Inflammatory macrophage treated with lipopolysaccharide for 4 hours (primary cell): ENCODE measurements at regions not wholly inside any gene's neighbourhood (a gene's known extent, or its start where the extent isn't known, plus 50 kb on each side); places are given as distances from the start of the nearest gene placed in this dataset.
"Not testable (repeated sequence)": the region's sequence is repeated elsewhere in the genome, so short reads cannot be mapped to it uniquely, and the experiment has no call there.

Experiments
- DNase-seq: peaks from one replicate; pipeline ENCODE4 v3.0.0-alpha.2; 2020

DNA sequence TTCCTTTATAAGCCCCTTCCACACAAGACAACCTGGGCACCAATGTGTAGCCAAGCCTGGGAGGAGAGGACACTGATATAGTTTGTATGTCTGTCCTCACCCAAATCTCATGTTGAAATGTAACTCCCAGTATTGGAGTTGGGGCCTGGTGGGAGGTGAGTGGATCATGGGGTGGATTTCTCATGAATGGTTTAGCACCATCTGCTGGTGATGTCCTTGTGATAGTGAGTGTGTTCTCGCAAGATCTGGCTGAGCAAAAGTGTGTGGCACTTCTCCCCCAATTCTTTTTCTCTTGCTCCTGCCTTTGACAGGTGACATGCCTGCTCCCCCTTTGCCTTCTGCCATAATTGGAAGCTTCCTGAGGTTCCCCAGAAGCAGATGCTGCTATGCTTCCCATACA lies 135.8 kb downstream of the USP31 start:
- no peak for DNase-seq

DNA sequence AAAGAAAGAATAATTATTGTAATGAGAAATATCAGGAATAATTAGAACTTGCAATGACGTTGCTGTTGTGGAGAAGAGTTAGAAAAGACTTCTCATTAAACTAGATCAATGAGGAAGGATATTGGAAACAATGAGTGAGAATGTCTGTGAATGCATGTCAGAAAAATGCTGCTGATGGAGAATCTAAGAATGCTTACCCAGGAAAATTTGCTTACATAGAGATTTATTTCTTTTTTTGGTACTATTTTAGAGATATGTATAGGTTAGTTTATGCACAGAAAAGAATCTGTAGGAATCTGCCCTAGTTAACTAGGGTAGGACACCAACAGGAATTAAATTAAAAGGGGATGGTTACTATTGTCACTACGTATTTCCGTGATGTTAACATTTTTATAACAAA lies 140.2 kb downstream of the USP31 start:
- DNase-seq: no peak

DNA sequence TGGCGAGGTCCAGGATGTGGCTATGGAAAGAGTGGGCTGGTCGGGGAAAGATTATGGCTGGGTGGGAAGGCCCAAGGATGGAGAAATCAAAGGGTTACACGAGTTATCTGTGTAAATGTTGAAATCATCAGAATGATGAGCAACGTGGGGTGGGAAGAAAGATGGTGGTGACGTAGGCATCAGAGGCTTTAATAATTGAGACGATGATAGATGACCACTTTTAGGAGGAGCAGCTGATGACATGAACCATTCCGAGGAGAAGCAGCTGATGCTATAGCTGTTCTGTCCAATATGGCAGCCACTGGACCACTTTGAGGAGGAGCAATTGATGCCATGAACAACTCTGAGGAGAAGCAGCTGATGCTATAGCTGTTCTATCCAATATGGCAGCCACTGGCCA lies 141.2 kb downstream of the USP31 start:
- DNase-seq: no peak

DNA sequence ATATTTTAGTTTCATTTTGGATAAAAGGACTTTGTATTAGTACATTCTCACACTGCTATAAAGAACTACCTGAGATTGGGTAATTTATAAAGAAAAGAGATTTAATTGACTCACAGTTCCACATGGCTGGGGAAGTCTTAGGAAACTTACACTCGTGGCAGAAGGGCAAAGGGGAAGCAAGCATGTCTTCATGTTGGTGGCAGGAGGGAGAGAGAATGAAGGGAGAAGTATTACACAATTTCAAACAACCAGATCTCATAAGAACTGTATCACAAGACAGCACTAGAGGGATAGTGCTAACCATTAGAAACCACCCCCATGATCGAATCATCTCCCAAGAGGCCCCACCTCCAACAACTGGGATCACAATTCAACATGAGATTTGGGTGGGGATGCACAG lies 142.9 kb downstream of the USP31 start:
- DNase-seq: peak; percentile 19

DNA sequence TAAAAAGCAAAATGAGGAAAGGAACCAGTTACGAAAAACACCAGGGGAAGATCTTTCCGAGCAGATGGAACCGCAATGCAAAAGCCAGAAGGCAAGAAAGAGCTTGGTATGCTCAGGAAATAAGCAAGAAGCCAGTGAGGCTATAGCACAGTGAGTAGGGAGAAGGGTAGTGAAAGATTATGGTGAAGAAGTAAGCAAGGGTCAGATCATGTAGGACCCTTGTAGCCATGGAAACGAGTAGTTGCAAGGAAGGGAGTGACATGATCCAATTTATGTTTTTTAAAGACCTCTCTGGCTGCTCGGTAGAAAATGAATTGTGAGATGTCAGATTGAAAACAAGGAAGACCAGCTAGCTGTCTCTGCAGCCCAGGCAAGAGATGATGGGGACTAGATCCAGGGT lies 143.3 kb downstream of the USP31 start:
- no peak for DNase-seq

DNA sequence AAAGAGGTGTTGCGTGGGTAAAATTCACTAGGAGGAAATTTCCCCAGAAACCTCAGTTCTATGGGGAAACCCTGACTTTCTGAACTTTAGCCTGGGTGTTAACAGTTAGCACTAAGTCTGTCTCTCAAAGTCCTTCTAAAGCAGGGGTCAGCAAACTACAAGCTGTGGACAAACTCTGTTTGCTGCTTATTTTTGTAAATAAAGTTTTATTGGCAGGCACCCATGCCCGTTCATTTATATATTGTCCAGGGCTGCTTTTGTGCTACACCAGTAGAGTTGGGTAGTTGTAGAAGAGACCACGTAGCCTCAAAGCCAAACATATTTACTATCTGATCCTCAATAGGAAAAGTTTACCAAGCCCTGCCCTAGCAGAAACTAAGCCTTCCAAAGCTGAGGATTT lies 159.7 kb downstream of the USP31 start:
- no peak for DNase-seq

DNA sequence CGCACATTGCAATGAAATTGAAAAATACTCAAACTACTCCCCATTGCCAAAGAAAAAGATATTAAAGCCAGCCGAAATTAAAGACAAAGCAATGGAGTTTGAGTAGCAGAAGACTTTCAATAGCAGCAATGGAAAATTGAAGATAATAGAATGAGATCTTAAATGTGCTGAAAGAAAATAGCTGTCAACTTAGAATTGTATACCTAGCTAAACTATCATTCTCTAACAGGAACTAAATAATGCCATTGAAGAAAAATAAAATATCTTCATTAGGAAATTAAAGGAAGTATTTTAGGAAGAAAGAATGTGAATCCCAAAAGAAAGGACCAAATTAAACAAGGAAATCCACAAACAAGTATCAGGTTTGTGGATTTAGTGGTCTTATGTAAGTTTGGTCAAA lies 165.6 kb downstream of the USP31 start:
- no peak for DNase-seq

DNA sequence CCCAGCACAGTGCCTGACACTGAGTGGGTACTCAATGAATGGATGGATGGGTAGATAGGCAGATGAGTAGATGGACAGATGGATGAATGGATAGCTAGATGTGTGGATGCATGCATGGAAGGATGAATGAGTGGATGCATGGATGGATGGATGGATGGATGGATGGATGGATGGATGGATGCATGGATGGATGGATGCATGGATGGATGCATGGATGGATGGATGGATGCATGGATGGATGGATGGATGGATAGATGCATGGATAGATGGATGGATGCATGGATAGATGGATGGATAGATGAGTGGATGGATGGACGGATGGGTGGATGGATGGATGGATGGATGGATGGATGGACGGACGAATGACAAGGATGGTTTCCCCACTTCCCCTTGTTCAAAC lies 166.6 kb downstream of the HS3ST2 start:
- not testable (repeated sequence) for DNase-seq

DNA sequence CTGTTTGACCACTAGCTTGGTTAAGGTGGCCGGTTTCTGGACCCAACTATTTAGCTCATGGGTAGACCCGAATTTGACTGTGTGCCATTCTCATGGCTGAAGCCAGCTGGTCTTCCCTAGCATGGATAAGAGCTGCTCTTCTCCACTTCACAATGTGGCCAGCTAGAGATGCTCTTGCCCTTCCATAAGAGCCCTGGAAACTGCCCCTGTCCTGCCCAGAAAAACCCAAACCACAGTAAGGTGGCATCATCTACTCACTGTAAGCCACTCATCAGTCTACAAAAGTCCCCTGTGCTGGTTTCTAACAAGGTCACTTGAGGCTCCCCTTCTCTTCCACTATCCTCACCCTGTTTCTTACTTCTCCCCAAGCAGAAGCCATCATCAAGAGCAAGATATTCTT lies 165.1 kb downstream of the HS3ST2 start:
- no peak for DNase-seq

DNA sequence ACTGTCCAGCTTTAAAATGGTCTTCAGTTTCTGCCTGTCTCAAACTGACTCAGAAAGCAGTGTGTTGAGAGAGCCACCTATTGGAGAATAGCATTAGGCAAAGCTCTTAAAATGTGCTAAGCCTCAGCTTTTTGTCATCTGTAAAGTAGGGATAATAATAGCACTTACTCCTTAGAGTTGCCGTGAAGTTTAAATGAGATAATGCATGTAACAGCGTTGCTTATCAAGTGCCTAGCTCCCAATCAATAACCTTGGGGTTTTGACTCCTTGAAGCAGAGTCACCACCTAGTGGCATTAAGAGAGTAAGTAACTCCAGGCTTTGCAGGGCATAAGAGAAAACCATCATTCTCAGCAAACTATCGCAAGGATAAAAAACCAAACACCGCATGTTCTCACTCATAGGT lies 163.3 kb downstream of the HS3ST2 start:
- DNase-seq: no peak

DNA sequence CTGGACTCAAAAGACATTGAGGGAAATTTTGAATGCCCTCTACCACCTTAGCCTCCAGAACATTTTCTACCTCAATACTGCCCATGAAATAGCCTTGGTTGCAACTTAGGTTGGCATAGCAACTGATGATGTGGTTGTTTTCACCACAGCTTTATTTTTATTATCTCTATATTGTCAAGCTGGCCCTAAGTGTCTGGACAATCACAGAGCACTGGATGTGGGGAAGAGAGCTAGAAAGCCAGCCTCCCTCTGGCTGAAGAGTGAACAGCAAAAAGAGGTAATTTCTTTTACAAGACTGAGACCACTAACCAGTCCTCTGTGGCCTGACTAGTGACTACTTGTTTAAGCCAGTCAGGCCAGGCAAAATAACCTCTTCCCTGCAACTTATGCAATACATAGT lies 159.6 kb downstream of the HS3ST2 start:
- DNase-seq: no peak

DNA sequence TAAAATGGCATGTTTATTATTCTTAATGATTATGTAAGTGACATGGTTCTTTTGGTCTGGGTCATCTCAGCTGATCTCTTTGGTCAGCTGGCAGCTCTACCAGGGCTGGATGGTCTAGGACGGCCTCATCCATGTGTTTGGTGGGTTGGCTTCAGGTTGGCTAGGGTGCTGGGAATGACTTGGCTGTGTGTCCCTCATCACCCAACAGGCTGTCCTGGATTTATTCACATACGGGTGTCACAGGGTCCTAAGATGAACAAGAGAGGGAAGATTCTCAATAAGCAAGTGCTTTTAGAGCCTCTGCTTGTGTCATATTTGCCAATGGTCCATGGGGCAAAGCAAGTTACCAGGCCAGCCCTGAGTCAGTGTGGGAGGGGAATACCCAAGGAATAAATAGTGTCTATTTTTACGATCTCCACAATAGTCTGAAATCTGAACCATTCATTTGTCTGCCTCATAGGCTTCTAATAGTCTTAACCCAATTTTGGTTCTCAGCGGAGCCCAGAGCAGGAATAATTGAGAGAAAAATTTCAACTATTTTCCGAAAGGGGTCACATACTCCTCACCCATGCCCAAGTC lies 157.5 kb downstream of the HS3ST2 start:
- no peak for DNase-seq

DNA sequence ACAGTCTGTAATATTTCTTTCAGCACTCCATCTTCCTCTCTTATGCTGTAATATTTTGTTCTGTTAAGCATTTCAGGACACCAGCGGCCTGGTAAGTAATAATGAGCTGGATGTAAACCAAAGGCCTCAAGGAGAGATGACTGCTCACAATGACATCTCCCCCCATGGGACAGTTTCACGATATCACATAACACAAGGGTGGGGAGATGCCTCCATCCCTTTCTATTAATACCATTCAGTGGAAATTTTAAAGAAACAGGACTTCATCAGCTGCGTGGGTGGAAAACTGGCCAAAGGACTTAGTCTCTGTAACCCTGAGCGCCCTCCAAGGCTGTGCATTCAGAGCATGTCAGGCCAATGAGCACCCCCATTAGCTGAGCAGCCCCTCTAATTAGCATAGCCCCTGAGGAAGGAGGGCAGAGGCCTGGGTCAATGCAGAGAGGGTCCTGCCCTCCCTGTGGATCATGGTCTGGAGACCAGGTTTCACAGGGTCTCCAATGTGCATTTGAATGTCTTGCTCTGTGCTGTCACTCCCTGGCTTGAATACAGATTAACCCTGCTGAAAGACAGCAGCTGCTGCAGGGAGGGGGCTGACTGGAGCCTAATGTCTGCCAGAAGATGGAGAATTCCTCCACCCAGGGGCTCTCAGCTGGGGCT lies 156.4 kb downstream of the HS3ST2 start:
- DNase-seq: no peak

DNA sequence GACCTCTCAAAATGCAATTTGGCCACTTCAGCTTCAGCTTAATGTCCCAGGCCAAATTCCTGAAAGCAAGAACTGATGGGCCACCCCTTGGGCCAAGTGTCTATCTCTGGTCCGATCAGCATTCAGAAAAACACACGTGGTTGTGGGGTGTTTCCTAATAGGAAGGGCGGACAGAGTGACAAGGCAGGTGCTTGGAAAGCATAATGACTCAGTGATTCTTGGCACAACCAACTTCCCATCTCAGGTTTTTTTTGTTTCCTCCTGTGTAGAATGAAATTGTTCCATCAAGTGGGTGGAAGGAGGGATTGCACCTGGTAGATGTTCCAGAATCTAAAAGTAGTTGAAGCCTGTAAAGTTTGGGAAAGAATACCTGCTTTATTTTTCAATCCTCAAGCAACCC lies 155.6 kb downstream of the HS3ST2 start:
- DNase-seq: no peak

DNA sequence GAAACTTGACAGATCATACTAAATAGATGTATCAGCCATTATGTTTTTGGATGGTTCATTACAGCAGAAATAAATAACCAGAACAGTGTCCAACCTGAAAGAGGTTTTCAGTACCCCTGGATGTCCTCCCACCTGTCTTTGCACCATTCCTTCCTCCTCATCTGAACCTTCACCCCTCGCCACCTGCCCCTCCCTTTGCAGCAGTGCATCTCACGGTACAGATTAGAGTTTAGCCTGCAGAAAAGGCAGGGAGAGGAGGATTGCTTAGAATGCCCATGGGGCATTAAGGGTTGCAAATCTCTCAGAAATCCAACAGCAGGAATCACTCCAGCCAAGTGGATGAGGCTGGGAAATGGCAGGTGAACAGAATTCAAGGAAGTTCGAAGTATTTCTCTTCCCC lies 155.0 kb downstream of the HS3ST2 start:
- DNase-seq: no peak

DNA sequence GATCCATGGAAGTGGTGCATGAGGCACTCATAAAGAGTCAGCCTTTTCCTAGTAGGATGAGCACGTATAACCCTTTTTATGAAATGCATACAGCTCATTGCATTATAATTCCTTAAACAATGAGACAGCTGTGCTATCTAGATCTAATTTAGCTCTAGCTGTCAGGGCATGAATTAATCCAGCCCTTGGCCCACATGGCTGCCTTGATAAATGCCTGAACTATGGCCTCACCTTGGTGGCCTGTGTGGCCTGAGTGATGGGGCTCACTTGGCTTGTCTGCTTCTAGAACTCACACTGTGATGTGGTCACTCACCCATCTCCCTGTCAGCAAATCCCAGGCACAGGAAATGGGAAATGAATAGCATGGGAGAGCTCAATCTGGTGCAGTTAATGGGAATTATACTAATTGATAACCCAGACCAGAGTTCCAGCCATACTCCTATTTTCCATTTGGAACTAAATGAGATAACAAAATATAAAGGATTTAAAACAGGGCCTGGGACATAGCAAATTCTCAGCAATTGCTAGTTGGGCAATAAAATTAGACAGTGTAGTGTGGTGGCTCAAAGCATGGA lies 153.6 kb downstream of the HS3ST2 start:
- DNase-seq: no peak
